AG04450 (cell line): ENCODE measurements at regions not wholly inside any gene's neighbourhood (a gene's known extent, or its start where the extent isn't known, plus 50 kb on each side); places are given as distances from the start of the nearest gene placed in this dataset.

Experiments
- CTCF ChIA-PET: fragments of 300-600, 350-600 bp; formaldehyde crosslinking; extraction: SDS; loops from one replicate; lab custom pipeline; 2022; ENCODE audit warnings: antibody characterized with exemption, inconsistent platforms; lab: Charles Lee
- POLR2A ChIA-PET: fragments of 350-600 bp; formaldehyde crosslinking; extraction: SDS; loops from one replicate; lab custom pipeline; 2021; ENCODE audit warnings: antibody characterized with exemption, inconsistent platforms; lab: Yijun Ruan, JAX
- DNase-seq: peaks from one replicate; pipeline ENCODE4 v3.0.0-alpha.2; 2011; ENCODE audit warnings: low read depth, low spot score
- H3K27ac ChIP-seq: one replicate; pipeline ENCODE4 v1.5.1; 2012; ENCODE audit warnings: low read depth, low read length, control low read depth
- H3K27me3 ChIP-seq: one replicate; pipeline ENCODE4 v1.6.0; 2012; ENCODE audit warnings: low read length; ENCODE audit not compliant: control insufficient read depth, insufficient read depth
- H3K4me3 ChIP-seq: 2 replicates; pipeline ENCODE4 v1.5.1; 2011; ENCODE audit warnings: mild to moderate bottlenecking, low read depth, low read length, control low read depth
- H3K9me3 ChIP-seq: 2 replicates; pipeline ENCODE4 v1.5.1; 2012; ENCODE audit warnings: low read length; ENCODE audit not compliant: control insufficient read depth, insufficient read depth
- TF ChIP-seq, protein P1 (sequence below): IDR thresholded peaks from 2 replicates; pipeline ENCODE4 v1.5.1; 2011; ENCODE audit warnings: low read depth, low read length, control low read depth, inconsistent platforms

DNA sequence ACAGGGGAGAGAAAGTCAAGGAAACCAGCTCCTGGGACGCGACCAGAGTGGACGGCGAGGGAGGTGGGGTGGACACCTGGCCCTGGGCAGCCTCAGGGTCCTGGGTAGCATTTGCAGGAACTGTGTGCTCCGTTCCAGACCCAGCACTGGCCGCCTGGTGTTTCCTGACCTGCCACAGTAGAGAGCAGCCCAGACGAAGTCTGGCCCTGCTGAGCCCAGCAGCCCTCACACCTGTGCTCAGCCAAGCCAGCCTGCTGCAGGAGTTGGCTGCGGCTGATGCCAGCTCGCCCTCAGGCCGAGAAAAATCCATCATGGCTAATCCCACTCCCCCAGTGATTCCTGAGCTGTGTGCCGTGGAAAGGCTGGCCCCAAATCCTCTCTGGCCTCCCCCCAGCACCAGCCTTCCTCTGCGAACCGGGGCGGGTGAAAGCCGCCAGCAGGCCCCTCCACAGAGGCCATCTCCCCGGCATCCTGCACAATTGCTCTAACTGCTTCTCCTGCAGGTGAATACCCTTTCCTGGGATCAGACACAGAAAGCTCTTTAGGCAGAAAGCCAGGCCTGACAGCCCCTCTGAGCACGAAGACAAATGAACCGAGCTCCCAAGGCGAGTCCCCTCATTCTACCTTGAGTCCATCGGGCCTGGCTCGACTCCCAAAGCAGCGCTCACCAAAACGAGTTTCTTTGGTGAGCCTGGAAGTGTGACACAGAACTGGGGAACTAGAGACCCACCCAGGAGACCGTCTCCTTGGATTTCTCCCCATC is 88.6 kb downstream of the RTL6 start:
- no peak overlapping the region for H3K4me3 ChIP-seq
- H3K27ac ChIP-seq: no peak overlapping the region
- TF ChIP-seq, protein P1, sequence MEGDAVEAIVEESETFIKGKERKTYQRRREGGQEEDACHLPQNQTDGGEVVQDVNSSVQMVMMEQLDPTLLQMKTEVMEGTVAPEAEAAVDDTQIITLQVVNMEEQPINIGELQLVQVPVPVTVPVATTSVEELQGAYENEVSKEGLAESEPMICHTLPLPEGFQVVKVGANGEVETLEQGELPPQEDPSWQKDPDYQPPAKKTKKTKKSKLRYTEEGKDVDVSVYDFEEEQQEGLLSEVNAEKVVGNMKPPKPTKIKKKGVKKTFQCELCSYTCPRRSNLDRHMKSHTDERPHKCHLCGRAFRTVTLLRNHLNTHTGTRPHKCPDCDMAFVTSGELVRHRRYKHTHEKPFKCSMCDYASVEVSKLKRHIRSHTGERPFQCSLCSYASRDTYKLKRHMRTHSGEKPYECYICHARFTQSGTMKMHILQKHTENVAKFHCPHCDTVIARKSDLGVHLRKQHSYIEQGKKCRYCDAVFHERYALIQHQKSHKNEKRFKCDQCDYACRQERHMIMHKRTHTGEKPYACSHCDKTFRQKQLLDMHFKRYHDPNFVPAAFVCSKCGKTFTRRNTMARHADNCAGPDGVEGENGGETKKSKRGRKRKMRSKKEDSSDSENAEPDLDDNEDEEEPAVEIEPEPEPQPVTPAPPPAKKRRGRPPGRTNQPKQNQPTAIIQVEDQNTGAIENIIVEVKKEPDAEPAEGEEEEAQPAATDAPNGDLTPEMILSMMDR: no peak
- H3K27me3 ChIP-seq: peaks cover 12% of the 10 kb centered on the region
- no peak for DNase-seq
- ChIA-PET POLR2A (no interaction called here), CTCF (no interaction called here)
- peaks cover 3% of the 10 kb centered on the region; the same call in 1 of the 2 replicates for H3K9me3 ChIP-seq

DNA sequence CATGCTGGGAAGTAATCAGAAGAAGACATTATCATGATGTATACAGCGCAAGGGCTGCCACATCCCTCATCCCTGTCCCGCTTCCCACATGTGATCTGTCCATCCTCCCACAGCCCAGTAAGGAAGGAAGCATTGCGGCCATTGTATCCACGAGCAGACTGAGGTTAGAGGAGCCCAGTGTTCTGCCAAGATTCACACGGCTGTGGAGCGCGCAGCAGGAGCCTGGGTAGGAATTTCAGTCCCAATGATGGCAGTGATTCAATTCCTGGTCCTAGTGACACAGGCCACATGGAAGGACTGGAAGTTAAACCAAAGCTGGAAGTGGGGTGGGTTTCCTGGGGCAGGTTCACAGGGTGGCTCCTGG is 89.2 kb downstream of the RTL6 start:
- ChIA-PET POLR2A (no interaction called here), CTCF (no interaction called here)
- Histone ChIP-seq H3K9me3 (peaks cover 3% of the 10 kb centered on the region; the same call in 1 of the 2 replicates), H3K27ac (no peak overlapping the region), H3K27me3 (peaks cover 15% of the 10 kb centered on the region), H3K4me3 (no peak overlapping the region)
- DNase-seq: no peak
- TF ChIP-seq, protein P1: no peak

DNA sequence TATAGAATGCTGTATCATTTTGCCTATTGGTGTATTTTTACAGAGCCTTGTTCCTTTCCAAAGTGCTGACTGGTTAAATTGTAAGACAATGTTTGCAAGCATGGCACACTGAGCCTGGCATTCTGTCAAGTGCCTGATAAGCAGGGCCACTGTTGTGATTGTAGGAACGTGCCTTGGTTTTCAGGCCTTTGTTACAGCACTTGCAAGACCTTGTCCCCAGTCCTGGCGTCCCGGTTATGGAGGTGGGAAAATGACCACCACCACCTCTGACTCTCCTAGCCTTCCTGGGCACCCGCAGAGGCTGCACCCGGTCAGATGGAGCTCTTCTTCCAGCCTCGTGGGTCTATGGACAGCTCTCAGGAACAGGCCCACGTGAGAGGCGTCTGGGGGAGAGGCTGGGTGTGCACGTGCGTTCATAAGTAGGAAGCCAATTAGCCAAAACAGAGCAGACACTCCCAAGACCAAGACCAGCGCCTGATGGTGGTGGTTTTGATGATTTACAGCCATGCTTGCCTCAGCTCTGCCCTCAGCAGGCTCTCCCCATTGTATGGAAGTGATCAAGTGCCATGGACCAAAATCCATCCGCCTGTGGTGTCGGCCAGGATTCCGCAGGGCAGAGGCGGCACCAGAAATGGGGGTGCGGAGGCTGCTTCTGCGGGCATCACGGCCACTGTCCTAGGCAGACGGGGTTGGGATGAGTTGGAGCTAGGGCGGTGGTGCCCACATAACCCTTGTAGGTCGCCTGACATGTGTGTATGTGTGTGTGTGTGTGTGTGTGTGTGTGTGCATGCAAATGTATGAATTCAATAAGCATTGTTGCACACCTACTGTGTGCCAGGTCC is 89.8 kb downstream of the RTL6 start:
- CTCF ChIA-PET: no interaction called here
- POLR2A ChIA-PET: no interaction called here
- TF ChIP-seq, protein P1: no peak
- Histone ChIP-seq H3K27ac (no peak overlapping the region), H3K27me3 (peaks cover 14% of the 10 kb centered on the region), H3K9me3 (peaks cover 3% of the 10 kb centered on the region; the same call in 1 of the 2 replicates), H3K4me3 (no peak overlapping the region)
- no peak for DNase-seq

DNA sequence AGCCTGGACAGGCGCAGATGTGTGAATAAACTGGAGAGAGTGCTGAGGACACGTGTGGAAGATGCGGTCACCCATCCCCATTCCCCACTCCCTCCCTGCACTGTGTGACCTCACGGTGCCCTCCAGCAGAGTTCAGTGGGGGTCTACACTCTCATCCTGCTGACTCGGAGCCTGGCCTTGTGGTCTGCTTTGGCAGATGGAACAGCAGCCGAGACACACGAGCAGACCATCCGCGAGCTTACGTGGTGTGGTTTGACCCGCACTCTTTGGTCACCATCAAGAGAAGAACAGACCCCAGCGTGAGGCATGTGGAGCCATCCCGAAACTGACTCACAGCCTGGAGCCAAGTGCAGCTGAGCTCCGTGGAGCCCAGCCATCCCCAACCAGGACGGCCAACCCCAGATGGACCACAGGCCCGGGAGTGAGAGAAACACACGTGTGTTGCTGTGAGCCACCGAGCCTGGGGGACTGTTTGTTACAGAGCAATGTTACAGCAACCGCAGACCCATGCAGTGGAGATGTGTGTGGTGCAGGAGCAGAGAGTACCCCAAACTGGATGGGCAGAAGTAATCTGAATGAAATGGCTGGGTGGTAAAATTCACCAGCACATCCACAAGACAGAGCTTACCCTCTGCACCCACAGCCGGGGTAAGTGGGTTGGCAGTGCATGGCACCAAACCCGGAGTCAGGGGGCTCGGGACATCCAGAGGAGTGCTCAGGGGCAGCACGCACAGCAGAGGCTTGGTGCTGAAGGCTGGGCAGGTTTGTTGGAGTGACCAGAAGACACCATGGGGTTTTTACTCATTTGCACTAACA is 90.7 kb downstream of the RTL6 start:
- DNase-seq: no peak
- ChIA-PET CTCF (no interaction called here), POLR2A (no interaction called here)
- H3K9me3 ChIP-seq: peaks cover 3% of the 10 kb centered on the region; the same call in 1 of the 2 replicates
- no peak overlapping the region for H3K4me3 ChIP-seq
- no peak overlapping the region for H3K27ac ChIP-seq
- TF ChIP-seq, protein P1: no peak
- peaks cover 15% of the 10 kb centered on the region for H3K27me3 ChIP-seq
